Stomach (tissue), 4 donors: ENCODE measurements at regions not wholly inside any gene's neighbourhood (a gene's known extent, or its start where the extent isn't known, plus 50 kb on each side); places are given as distances from the start of the nearest gene placed in this dataset.

Experiments
- POLR2AphosphoS5 ChIP-seq, 3 donors: sonication (generic); formaldehyde crosslinking; IDR thresholded peaks; one replicate each; pipeline ENCODE4 v1.6.1; 2016; ENCODE audit warnings: antibody characterized with exemption in 3 of 3
- TF ChIP-seq, protein P1 (sequence below), 7 experiments: fragments of 450-650 bp in 4 of 7; fragments of 200-600 bp in 3 of 7; sonication (generic) in 3 of 7; IDR thresholded peaks; one replicate each; pipeline ENCODE4 v1.5.1; 2016 to 2019; ENCODE audit warnings: antibody characterized with exemption in 7 of 7, control low read depth in 2 of 7, mild to moderate bottlenecking in 1 of 7

DNA sequence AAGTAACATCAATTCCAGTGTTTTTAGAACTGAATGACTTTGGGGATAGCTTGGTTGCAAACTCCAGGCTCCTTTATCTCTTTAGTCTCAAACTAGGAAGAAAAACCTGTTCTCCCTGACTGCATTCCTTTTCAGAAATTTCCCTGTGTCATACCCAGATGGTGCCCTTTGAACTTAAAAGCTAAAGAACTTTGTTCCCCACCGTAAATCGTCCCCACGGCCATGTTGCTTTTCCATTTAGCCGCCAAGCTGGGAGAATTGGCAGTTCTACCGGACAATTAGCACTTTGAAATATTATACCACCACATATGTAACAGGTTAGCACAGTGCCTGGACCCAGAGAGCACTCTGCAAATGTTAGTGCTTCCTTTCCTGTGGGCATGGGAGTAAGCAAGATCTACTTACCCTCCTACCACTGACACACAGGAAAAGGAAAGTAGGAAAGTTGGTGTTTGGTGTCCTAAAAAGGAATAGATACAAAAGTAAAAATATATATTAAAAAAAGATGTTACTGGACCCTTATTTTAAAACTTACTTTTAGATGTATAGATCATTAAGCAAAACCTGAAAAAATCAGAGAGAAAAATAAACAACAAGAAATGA is 191.9 kb upstream of the MIR17HG start:
- no peak for TF ChIP-seq POLR2AphosphoS5 (IDR thresholded peaks at IDR 0.05)
- TF ChIP-seq, protein P1, sequence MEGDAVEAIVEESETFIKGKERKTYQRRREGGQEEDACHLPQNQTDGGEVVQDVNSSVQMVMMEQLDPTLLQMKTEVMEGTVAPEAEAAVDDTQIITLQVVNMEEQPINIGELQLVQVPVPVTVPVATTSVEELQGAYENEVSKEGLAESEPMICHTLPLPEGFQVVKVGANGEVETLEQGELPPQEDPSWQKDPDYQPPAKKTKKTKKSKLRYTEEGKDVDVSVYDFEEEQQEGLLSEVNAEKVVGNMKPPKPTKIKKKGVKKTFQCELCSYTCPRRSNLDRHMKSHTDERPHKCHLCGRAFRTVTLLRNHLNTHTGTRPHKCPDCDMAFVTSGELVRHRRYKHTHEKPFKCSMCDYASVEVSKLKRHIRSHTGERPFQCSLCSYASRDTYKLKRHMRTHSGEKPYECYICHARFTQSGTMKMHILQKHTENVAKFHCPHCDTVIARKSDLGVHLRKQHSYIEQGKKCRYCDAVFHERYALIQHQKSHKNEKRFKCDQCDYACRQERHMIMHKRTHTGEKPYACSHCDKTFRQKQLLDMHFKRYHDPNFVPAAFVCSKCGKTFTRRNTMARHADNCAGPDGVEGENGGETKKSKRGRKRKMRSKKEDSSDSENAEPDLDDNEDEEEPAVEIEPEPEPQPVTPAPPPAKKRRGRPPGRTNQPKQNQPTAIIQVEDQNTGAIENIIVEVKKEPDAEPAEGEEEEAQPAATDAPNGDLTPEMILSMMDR (IDR thresholded peaks at IDR 0.05) = no peak
